ENCODE measurements at regions not wholly inside any gene's neighbourhood (a gene's known extent, or its start where the extent isn't known, plus 50 kb on each side); places are given as distances from the start of the nearest gene placed in this dataset.

DNA sequence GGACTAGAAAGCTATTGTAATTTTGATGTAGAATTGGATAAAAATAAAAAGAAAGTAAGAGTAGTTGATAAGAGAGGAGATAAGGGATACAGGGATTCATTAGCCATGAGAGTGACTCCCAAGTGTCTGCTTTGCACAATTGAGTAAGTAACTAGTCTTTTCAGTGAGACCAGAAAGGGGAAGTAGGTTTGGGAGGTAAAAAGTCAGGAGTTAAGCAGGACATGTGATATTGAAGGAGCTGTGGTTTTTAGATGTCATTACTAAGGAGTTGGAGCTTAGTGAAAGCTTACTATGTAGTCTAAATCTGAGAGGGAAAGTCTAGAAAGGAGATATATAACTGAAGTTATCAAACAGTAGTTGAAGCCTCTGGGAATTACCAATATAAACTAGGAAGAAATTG, 93.4 kb downstream of the SLC5A7 start:
- H3K27me3 ChIP-seq: no peaks in the 10 kb centered on the region
- H3K4me1 ChIP-seq: no peaks in the 10 kb centered on the region
- no peaks in the 10 kb centered on the region for H3K36me3 ChIP-seq
- TF ChIP-seq, protein P1, sequence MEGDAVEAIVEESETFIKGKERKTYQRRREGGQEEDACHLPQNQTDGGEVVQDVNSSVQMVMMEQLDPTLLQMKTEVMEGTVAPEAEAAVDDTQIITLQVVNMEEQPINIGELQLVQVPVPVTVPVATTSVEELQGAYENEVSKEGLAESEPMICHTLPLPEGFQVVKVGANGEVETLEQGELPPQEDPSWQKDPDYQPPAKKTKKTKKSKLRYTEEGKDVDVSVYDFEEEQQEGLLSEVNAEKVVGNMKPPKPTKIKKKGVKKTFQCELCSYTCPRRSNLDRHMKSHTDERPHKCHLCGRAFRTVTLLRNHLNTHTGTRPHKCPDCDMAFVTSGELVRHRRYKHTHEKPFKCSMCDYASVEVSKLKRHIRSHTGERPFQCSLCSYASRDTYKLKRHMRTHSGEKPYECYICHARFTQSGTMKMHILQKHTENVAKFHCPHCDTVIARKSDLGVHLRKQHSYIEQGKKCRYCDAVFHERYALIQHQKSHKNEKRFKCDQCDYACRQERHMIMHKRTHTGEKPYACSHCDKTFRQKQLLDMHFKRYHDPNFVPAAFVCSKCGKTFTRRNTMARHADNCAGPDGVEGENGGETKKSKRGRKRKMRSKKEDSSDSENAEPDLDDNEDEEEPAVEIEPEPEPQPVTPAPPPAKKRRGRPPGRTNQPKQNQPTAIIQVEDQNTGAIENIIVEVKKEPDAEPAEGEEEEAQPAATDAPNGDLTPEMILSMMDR (IDR thresholded peaks at IDR 0.05; ENCODE audit: low read depth, low read length): no peak
- no peaks in the 10 kb centered on the region for H3K9me3 ChIP-seq
- H3K4me3 ChIP-seq (ENCODE audit: low read depth, low read length): no peak overlapping the region
- DNase-seq: no peak

- H3K27me3 ChIP-seq: no peaks in the 10 kb centered on the region
- no peak for DNase-seq
- H3K4me3 ChIP-seq (ENCODE audit: low read depth, low read length): no peak overlapping the region
- no peaks in the 10 kb centered on the region for H3K4me1 ChIP-seq
- TF ChIP-seq, protein P1 (IDR thresholded peaks at IDR 0.05; ENCODE audit: low read depth, low read length): no peak
- no peaks in the 10 kb centered on the region for H3K36me3 ChIP-seq
- H3K9me3 ChIP-seq: no peaks in the 10 kb centered on the region
These were observed 93.9 kb downstream of the SLC5A7 start for GRCh38 chr2:108080177-108080576.

DNA sequence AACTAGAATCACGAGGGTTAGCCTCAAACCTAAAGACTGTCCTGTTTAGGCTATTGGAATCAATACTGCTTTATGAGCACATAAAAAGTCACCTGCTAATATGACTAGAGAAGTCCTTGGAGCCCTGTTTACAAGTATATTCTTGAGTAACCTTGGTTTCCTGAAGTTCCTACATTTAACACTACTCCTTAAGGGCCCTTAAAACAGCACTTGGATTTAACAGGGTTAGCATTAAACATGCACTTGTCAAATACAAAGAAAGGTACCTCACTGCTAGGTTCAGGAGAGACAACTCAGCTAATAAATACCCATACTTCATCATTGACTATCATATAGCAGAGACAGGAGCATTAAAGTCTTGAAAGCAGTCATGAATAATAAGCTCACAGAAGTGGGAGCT, 96.7 kb downstream of the SLC5A7 start:
- H3K4me1 ChIP-seq: no peaks in the 10 kb centered on the region
- H3K4me3 ChIP-seq (ENCODE audit: low read depth, low read length): no peak overlapping the region
- H3K36me3 ChIP-seq: no peaks in the 10 kb centered on the region
- H3K27me3 ChIP-seq: no peaks in the 10 kb centered on the region
- TF ChIP-seq, protein P1 (IDR thresholded peaks at IDR 0.05; ENCODE audit: low read depth, low read length): no peak
- DNase-seq: no peak
- no peaks in the 10 kb centered on the region for H3K9me3 ChIP-seq

DNA sequence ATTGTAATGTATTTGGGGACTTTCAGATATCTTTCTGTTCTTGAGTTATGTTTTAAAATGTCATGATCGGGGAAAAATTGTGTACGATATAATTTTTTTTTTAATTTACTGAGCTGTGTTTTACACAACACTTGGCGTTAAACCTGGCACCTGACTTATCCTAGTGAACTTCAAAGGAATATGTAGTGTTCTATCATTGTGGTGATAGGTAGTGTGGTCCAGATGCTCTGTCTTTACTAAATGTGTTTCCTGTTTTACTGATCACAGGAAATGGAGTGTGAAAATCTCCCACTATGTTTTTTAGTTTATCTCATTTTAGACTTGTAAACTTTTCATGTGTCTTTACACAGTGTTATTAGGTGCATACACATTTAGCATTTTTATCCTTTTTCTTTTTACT, 98.0 kb downstream of the SLC5A7 start:
- TF ChIP-seq, protein P1 (IDR thresholded peaks at IDR 0.05; ENCODE audit: low read depth, low read length): no peak
- no peak for DNase-seq
- no peaks in the 10 kb centered on the region for H3K9me3 ChIP-seq

GRCh38 chr2:108092886-108093285, 106.6 kb downstream of the SLC5A7 start:
- Histone ChIP-seq H3K4me1 (no peaks in the 10 kb centered on the region), H3K4me3 (ENCODE audit: low read depth, low read length) (no peak overlapping the region), H3K27me3 (no peaks in the 10 kb centered on the region), H3K9me3 (no peaks in the 10 kb centered on the region), H3K36me3 (no peaks in the 10 kb centered on the region)
- DNase-seq: no peak
- TF ChIP-seq, protein P1 (IDR thresholded peaks at IDR 0.05; ENCODE audit: low read depth, low read length): no peak

More for the DNA sequence above, 98.0 kb downstream of the SLC5A7 start:
- Histone ChIP-seq H3K4me3 (ENCODE audit: low read depth, low read length) (no peak overlapping the region), H3K36me3 (no peaks in the 10 kb centered on the region), H3K27me3 (no peaks in the 10 kb centered on the region), H3K4me1 (no peaks in the 10 kb centered on the region)

GRCh38 chr2:108101481-108101880, 115.2 kb downstream of the SLC5A7 start:
- H3K27me3 ChIP-seq: no peaks in the 10 kb centered on the region
- no peaks in the 10 kb centered on the region for H3K36me3 ChIP-seq
- no peaks in the 10 kb centered on the region for H3K4me1 ChIP-seq
- TF ChIP-seq, protein P1 (IDR thresholded peaks at IDR 0.05; ENCODE audit: low read depth, low read length): no peak
- H3K9me3 ChIP-seq: no peaks in the 10 kb centered on the region
- no peak overlapping the region for H3K4me3 ChIP-seq (ENCODE audit: low read depth, low read length)
- no peak for DNase-seq
